Hepatocyte (in vitro differentiated cells): ENCODE measurements at regions not wholly inside any gene's neighbourhood (a gene's known extent, or its start where the extent isn't known, plus 50 kb on each side); places are given as distances from the start of the nearest gene placed in this dataset.

Experiments used
- DNase-seq: peaks from one replicate; pipeline ENCODE4 v3.0.0-alpha.2; 2016; ENCODE audit warnings: low spot score
- H2AFZ ChIP-seq: fragments of 200-600 bp; sonication (generic); 2 replicates; pipeline ENCODE4 v1.6.0; 2016; ENCODE audit warnings: antibody characterized with exemption, mild to moderate bottlenecking
- H3K27ac ChIP-seq: fragments of 200-600 bp; sonication (generic); 2 replicates; pipeline ENCODE4 v1.5.1; 2016; ENCODE audit warnings: mild to moderate bottlenecking
- H3K27me3 ChIP-seq: fragments of 200-600 bp; sonication (generic); 2 replicates; pipeline ENCODE4 v1.6.1; 2016
- H3K36me3 ChIP-seq: fragments of 200-600 bp; sonication (generic); replicated peaks from 2 replicates; pipeline ENCODE4 v1.5.1; 2016; ENCODE audit warnings: low read depth; ENCODE audit not compliant: insufficient read depth
- H3K4me1 ChIP-seq: fragments of 200-600 bp; sonication (generic); 2 replicates; pipeline ENCODE4 v1.5.1; 2016; ENCODE audit warnings: mild to moderate bottlenecking, moderate library complexity; ENCODE audit not compliant: insufficient read depth
- H3K4me2 ChIP-seq: fragments of 200-600 bp; sonication (generic); 2 replicates; pipeline ENCODE4 v1.6.0; 2016
- H3K4me3 ChIP-seq: fragments of 200-600 bp; sonication (generic); 2 replicates; pipeline ENCODE4 v1.5.1; 2016; ENCODE audit warnings: mild to moderate bottlenecking
- H3K79me2 ChIP-seq: fragments of 200-600 bp; sonication (generic); 2 replicates; pipeline ENCODE4 v1.6.0; 2017; ENCODE audit warnings: mild to moderate bottlenecking
- H3K9me2 ChIP-seq: fragments of 200-600 bp; sonication (generic); replicated peaks from 2 replicates; pipeline ENCODE4 v1.6.0; 2017; ENCODE audit warnings: mild to moderate bottlenecking; ENCODE audit not compliant: insufficient read depth
- H3K9me3 ChIP-seq: fragments of 200-600 bp; sonication (generic); 2 replicates; pipeline ENCODE4 v1.5.1; 2016; ENCODE audit warnings: low read depth, mild to moderate bottlenecking
- H4K20me1 ChIP-seq: fragments of 200-600 bp; sonication (generic); 2 replicates; pipeline ENCODE4 v1.6.0; 2016; ENCODE audit warnings: mild to moderate bottlenecking; ENCODE audit not compliant: insufficient read depth, poor library complexity, severe bottlenecking
- CTCF ChIP-seq: fragments of 200-600 bp; sonication (generic); IDR thresholded peaks from 2 replicates; pipeline ENCODE4 v1.5.1; 2016; ENCODE audit warnings: antibody characterized with exemption, mild to moderate bottlenecking; ENCODE audit not compliant: poor library complexity
- EZH2 ChIP-seq: fragments of 200-600 bp; sonication (generic); IDR thresholded peaks from 2 replicates; pipeline ENCODE4 v1.6.1; 2016; ENCODE audit warnings: antibody characterized with exemption, mild to moderate bottlenecking, borderline replicate concordance
- EZH2phosphoT487 ChIP-seq: fragments of 200-600 bp; sonication (generic); IDR thresholded peaks from one replicate; pipeline ENCODE4 v1.6.1; 2018; ENCODE audit warnings: antibody characterized with exemption, mild to moderate bottlenecking, low read depth, moderate library complexity; ENCODE audit not compliant: unreplicated experiment, severe bottlenecking
- WGBS: methylation state at CpG from one replicate; pipeline ENCODE4 v1.1.6; 2016; ENCODE audit warnings: low lambda C conversion rate; ENCODE audit errors: missing lambda C conversion rate; 5-methylcytosine and 5-hydroxymethylcytosine counted together

GRCh38 chr2:67039517-67040103 lies 357.5 kb upstream of the ETAA1 start:
- no peaks in the 10 kb centered on the region for H4K20me1 ChIP-seq
- H3K27ac ChIP-seq = peak overlapping the region; percentile 38
- peak overlapping the region; percentile 1 for H3K4me2 ChIP-seq
- no peak for DNase-seq
- H3K4me3 ChIP-seq = no peak overlapping the region
- no peaks in the 10 kb centered on the region for H3K36me3 ChIP-seq
- TF ChIP-seq CTCF (no peak), EZH2 (no peak)
- WGBS = 67% methylated on average over 2 of the region's 2 CpGs
- H3K79me2 ChIP-seq = no peaks in the 10 kb centered on the region
- H3K9me2 ChIP-seq = no peaks in the 10 kb centered on the region
- H3K27me3 ChIP-seq = no peaks in the 10 kb centered on the region
- H3K4me1 ChIP-seq = peaks cover 9% of the 10 kb centered on the region
- H2AFZ ChIP-seq = no peak overlapping the region
- no peaks in the 10 kb centered on the region for H3K9me3 ChIP-seq

- H3K4me1 ChIP-seq = peaks cover 9% of the 10 kb centered on the region
- DNase-seq = no peak
- H4K20me1 ChIP-seq = no peaks in the 10 kb centered on the region
Observed at GRCh38 chr2:67041051-67041450, 356.1 kb upstream of the ETAA1 start.

GRCh38 chr2:67043781-67044478 lies 353.2 kb upstream of the ETAA1 start:
- no peak for DNase-seq
- no peaks in the 10 kb centered on the region for H3K36me3 ChIP-seq
- no peak overlapping the region for H3K27ac ChIP-seq
- no peaks in the 10 kb centered on the region for H4K20me1 ChIP-seq
- no peak overlapping the region for H3K4me3 ChIP-seq
- no peak overlapping the region for H3K4me2 ChIP-seq
- no peaks in the 10 kb centered on the region for H3K27me3 ChIP-seq
- H2AFZ ChIP-seq = no peak overlapping the region
- H3K9me3 ChIP-seq = no peaks in the 10 kb centered on the region
- H3K9me2 ChIP-seq = no peaks in the 10 kb centered on the region
- WGBS = 92% methylated on average over 3 of the region's 3 CpGs
- peaks cover 16% of the 10 kb centered on the region for H3K4me1 ChIP-seq
- H3K79me2 ChIP-seq = no peaks in the 10 kb centered on the region
- TF ChIP-seq CTCF = no peak
- TF ChIP-seq EZH2 = no peak
- TF ChIP-seq EZH2phosphoT487 = no peak

More at GRCh38 chr2:67041051-67041450, 356.1 kb upstream of the ETAA1 start:
- no peaks in the 10 kb centered on the region for H3K9me2 ChIP-seq
- H3K9me3 ChIP-seq = no peaks in the 10 kb centered on the region
- H3K79me2 ChIP-seq = no peaks in the 10 kb centered on the region
- TF ChIP-seq EZH2phosphoT487 = no peak
- no peak for TF ChIP-seq CTCF
- no peak for TF ChIP-seq EZH2
- 16% methylated on average over 1 of the region's 1 CpG for WGBS
- no peak overlapping the region for H2AFZ ChIP-seq
- no peak overlapping the region for H3K4me2 ChIP-seq
- H3K27me3 ChIP-seq = no peaks in the 10 kb centered on the region
- no peak overlapping the region for H3K27ac ChIP-seq
- H3K4me3 ChIP-seq = no peak overlapping the region
- no peaks in the 10 kb centered on the region for H3K36me3 ChIP-seq
